ENCODE measurements at regions not wholly inside any gene's neighbourhood (a gene's known extent, or its start where the extent isn't known, plus 50 kb on each side); places are given as distances from the start of the nearest gene placed in this dataset.

DNA sequence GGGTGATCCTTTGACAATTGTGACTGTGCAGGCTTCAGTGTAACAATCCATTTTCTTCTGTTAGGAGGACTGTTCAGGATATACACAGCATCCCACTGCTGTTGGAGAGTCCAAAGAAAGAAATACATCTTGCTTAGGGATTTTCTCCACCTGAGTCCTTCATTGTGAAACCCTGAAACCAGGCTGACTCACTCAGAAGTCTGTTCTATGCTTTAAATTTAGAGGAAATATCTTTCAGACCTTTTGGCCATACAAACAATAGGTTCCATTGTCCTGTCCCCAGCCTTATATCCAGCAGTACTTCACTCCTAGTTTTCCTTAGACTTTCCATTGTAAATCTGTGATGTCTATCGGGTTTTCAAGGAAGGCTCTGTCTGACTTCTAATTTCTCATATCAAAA lies 379.1 kb downstream of the SUCLA2 start:
- no peak for DNase-seq (ENCODE audit: low read depth in 4 of 6, low spot score in 6 of 6)
- no peaks in the 10 kb centered on the region for H3K9me3 ChIP-seq (ENCODE audit: control insufficient read depth, insufficient read depth, low read length)
- H3K4me3 ChIP-seq (ENCODE audit: low read depth, low read length): no peak overlapping the region
- WGBS (ENCODE audit: insufficient coverage): no CpG with 5 or more reads among the region's 1 CpG
- H3K27me3 ChIP-seq (ENCODE audit: control insufficient read depth, insufficient read depth, low read length): no peaks in the 10 kb centered on the region
- no peaks in the 10 kb centered on the region for H3K36me3 ChIP-seq (ENCODE audit: control insufficient read depth, insufficient read depth, low read length)
- H3K27ac ChIP-seq (ENCODE audit: low read depth, low read length): no peak overlapping the region
- no peaks in the 10 kb centered on the region for H3K4me1 ChIP-seq (ENCODE audit: control insufficient read depth, insufficient read depth, low read length)

DNA sequence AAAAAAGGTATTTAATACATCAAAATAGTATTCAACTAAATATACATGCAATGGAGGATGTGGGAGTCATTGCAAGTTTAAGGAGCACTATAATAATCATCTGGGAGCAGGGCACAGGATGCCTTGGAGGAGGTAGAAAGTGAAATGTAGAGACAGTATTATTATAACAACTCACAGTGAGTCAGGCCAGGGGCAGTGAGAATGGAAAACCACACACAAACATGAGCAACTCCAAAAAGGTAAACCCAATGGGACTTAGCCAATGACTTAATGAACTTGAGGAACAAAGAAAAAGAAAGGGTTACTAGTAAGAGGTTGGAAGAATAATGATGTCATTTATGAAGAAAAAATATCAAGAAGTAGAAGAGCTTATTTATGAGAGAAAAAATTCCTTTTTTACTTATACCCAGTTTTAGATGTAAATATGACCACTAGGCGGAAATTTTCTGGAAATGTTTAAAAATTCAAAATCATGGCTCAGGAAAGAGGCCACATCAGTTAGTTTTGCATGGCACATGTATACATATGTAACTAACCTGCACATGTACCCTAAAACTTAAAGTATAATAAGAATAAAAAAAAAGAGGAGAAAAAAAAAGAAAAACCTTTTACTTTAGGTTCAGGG lies 389.3 kb downstream of the SUCLA2 start:
- WGBS (ENCODE audit: insufficient coverage): no CpG with 5 or more reads among the region's 1 CpG
- no peaks in the 10 kb centered on the region for H3K36me3 ChIP-seq (ENCODE audit: control insufficient read depth, insufficient read depth, low read length)
- H3K27me3 ChIP-seq (ENCODE audit: control insufficient read depth, insufficient read depth, low read length): no peaks in the 10 kb centered on the region
- peaks cover 1% of the 10 kb centered on the region for H3K9me3 ChIP-seq (ENCODE audit: control insufficient read depth, insufficient read depth, low read length)
- no peak for DNase-seq (ENCODE audit: low read depth in 4 of 6, low spot score in 6 of 6)
- no peaks in the 10 kb centered on the region for H3K4me1 ChIP-seq (ENCODE audit: control insufficient read depth, insufficient read depth, low read length)
- no peak overlapping the region for H3K4me3 ChIP-seq (ENCODE audit: low read depth, low read length)
- H3K27ac ChIP-seq (ENCODE audit: low read depth, low read length): no peak overlapping the region

DNA sequence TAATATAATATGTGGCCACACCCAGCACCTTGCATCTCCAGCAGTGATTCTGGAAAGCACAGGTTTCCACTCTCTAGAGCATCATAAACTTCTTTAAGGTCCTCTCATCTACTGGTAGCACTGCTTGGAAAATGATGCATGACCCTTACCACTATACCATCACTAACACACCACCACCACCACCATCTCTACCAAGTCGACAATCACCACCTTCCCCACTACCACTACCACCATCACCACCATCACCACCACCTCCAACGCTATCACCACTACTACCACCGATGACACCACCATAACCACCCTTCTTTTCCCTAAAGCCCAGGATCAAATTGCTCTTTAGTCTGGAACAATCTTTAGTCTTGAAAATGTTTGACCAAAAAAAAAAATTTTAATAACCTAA lies 390.4 kb downstream of the SUCLA2 start:
- no peaks in the 10 kb centered on the region for H3K27me3 ChIP-seq (ENCODE audit: control insufficient read depth, insufficient read depth, low read length)
- no peak for DNase-seq (ENCODE audit: low read depth in 4 of 6, low spot score in 6 of 6)
- no peak overlapping the region for H3K4me3 ChIP-seq (ENCODE audit: low read depth, low read length)
- H3K36me3 ChIP-seq (ENCODE audit: control insufficient read depth, insufficient read depth, low read length): no peaks in the 10 kb centered on the region
- no peaks in the 10 kb centered on the region for H3K4me1 ChIP-seq (ENCODE audit: control insufficient read depth, insufficient read depth, low read length)
- peaks cover 1% of the 10 kb centered on the region for H3K9me3 ChIP-seq (ENCODE audit: control insufficient read depth, insufficient read depth, low read length)
- 100% methylated on average over 1 of the region's 3 CpGs for WGBS (ENCODE audit: insufficient coverage)
- no peak overlapping the region for H3K27ac ChIP-seq (ENCODE audit: low read depth, low read length)

DNA sequence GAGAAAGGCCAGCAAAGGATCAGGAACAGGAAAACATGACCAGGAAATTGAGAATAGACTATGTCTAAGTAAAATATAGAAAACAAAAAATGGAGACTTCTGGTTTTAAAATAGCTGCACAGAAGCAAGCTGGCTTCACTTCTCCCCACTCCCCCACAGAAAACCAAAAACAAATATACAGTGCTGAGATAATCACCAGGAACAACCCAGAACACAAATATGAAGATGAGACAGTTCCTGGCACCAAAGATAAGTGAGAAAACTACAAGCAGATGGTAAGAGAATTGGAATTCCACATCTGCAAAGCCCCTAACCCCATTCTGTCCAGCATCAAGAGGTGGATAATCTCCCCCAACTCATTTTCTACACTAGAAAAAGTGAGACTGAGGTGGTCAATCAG lies 397.7 kb downstream of the SUCLA2 start:
- H3K36me3 ChIP-seq (ENCODE audit: control insufficient read depth, insufficient read depth, low read length): no peaks in the 10 kb centered on the region

DNA sequence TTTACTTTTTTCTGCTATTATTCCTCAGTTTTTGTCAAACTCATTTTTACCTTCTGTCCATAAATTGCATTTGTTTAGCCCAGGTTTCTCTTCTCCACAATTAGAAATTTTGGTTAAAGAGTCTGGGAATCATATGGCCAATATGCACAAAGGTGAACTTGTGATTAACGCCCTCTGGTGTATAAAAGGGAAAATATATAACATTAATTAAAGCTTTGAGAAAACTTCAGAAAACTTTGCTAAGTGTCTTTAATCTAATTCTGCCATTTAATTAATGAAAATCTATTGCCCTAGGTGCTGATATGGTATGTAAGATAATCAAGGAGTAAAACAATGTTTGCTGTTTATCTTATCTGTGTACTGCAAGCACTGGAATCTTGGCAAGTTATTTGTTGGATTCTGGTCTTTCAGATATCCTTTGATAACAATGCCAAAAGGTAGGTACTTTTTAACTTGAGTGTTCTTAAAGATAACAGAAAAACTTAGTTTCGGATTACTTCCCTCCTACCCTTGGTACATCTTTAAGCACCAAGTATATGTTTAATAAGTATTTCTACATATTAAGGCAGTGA lies 402.6 kb downstream of the SUCLA2 start:
- no CpG with 5 or more reads among the region's 2 CpGs for WGBS (ENCODE audit: insufficient coverage)
- Histone ChIP-seq H3K4me3 (ENCODE audit: low read depth, low read length) (no peak overlapping the region), H3K36me3 (ENCODE audit: control insufficient read depth, insufficient read depth, low read length) (no peaks in the 10 kb centered on the region)

More for the DNA sequence above, 397.7 kb downstream of the SUCLA2 start:
- Histone ChIP-seq H3K27me3 (ENCODE audit: control insufficient read depth, insufficient read depth, low read length) (no peaks in the 10 kb centered on the region), H3K9me3 (ENCODE audit: control insufficient read depth, insufficient read depth, low read length) (peaks cover 1% of the 10 kb centered on the region), H3K27ac (ENCODE audit: low read depth, low read length) (no peak overlapping the region), H3K4me1 (ENCODE audit: control insufficient read depth, insufficient read depth, low read length) (no peaks in the 10 kb centered on the region), H3K4me3 (ENCODE audit: low read depth, low read length) (no peak overlapping the region)
- DNase-seq (ENCODE audit: low read depth in 4 of 6, low spot score in 6 of 6): no peak

DNA sequence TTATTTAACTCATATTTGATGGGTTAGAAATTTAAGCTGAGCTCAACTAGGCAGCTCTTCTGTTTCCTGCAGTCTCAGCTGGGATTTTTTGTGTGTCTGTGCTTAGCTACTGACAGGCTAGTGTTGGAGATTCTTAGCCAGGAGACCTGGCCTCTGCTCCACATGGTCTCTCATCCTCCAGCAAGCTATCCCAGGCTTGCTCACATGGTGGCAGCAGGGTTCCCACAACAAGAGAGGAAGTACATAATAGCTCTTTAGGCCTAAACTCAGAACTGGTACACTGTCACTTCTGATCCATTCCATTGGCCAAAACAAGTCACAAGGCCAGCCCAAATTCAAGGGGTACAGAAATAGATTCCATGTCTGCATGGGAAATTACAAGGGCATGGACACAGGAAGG lies 406.2 kb downstream of the SUCLA2 start:
- Histone ChIP-seq H3K36me3 (ENCODE audit: control insufficient read depth, insufficient read depth, low read length) (no peaks in the 10 kb centered on the region), H3K9me3 (ENCODE audit: control insufficient read depth, insufficient read depth, low read length) (no peaks in the 10 kb centered on the region), H3K4me3 (ENCODE audit: low read depth, low read length) (no peak overlapping the region), H3K4me1 (ENCODE audit: control insufficient read depth, insufficient read depth, low read length) (no peaks in the 10 kb centered on the region), H3K27ac (ENCODE audit: low read depth, low read length) (no peak overlapping the region), H3K27me3 (ENCODE audit: control insufficient read depth, insufficient read depth, low read length) (no peaks in the 10 kb centered on the region)
- no peak for DNase-seq (ENCODE audit: low read depth in 4 of 6, low spot score in 6 of 6)

More for the DNA sequence above, 402.6 kb downstream of the SUCLA2 start:
- no peaks in the 10 kb centered on the region for H3K27me3 ChIP-seq (ENCODE audit: control insufficient read depth, insufficient read depth, low read length)
- H3K9me3 ChIP-seq (ENCODE audit: control insufficient read depth, insufficient read depth, low read length): no peaks in the 10 kb centered on the region
- DNase-seq (ENCODE audit: low read depth in 4 of 6, low spot score in 6 of 6): peak in 1 of 6 donors; percentile 20
- no peaks in the 10 kb centered on the region for H3K4me1 ChIP-seq (ENCODE audit: control insufficient read depth, insufficient read depth, low read length)
- H3K27ac ChIP-seq (ENCODE audit: low read depth, low read length): no peak overlapping the region

DNA sequence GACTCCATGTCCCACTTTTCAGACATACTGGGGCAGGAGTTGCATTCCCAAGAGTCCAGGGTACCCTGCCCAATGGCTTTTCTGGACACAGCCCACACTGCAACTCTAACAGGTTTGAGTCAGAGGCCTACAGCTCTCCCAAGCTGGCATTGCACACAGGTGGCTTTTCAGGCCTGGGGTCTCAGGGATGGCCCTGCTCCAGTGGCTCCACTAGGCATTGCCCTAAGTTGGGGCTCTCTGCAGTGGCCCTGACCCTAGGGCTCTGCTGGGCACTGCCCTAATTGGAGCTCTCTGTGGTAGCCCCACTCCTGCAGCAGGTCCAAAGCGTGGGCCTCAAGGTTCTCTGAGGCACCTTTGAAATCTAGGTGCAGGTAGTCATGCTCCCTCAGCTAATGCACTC lies 408.8 kb downstream of the SUCLA2 start:
- H3K4me3 ChIP-seq (ENCODE audit: low read depth, low read length): no peak overlapping the region
- no peaks in the 10 kb centered on the region for H3K27me3 ChIP-seq (ENCODE audit: control insufficient read depth, insufficient read depth, low read length)
- 100% methylated on average over 1 of the region's 1 CpG for WGBS (ENCODE audit: insufficient coverage)
- no peaks in the 10 kb centered on the region for H3K9me3 ChIP-seq (ENCODE audit: control insufficient read depth, insufficient read depth, low read length)
- no peak overlapping the region for H3K27ac ChIP-seq (ENCODE audit: low read depth, low read length)
- no peaks in the 10 kb centered on the region for H3K4me1 ChIP-seq (ENCODE audit: control insufficient read depth, insufficient read depth, low read length)
- DNase-seq (ENCODE audit: low read depth in 4 of 6, low spot score in 6 of 6): no peak
- H3K36me3 ChIP-seq (ENCODE audit: control insufficient read depth, insufficient read depth, low read length): no peaks in the 10 kb centered on the region

DNA sequence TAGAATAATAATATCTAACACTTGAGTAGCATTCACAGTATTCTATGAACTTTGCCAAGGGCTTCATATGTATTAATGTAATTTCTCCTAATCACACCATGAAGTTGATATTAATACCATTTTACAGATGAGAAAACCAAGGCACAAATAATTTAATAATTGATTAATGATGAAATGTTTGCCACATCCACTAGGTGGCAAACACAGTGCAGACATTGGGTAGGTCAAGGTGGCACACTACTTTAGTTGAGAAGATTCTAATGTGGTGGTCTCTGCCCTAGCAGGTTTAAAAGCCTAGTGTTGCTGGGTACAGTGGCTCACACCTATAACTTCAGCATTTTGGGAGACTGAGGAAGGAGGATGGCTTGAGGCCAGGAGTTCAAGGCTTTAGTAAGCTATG lies 412.4 kb downstream of the SUCLA2 start:
- Histone ChIP-seq H3K9me3 (ENCODE audit: control insufficient read depth, insufficient read depth, low read length) (no peaks in the 10 kb centered on the region), H3K36me3 (ENCODE audit: control insufficient read depth, insufficient read depth, low read length) (no peaks in the 10 kb centered on the region), H3K4me3 (ENCODE audit: low read depth, low read length) (no peak overlapping the region), H3K4me1 (ENCODE audit: control insufficient read depth, insufficient read depth, low read length) (no peaks in the 10 kb centered on the region), H3K27me3 (ENCODE audit: control insufficient read depth, insufficient read depth, low read length) (no peaks in the 10 kb centered on the region), H3K27ac (ENCODE audit: low read depth, low read length) (no peak overlapping the region)
- no peak for DNase-seq (ENCODE audit: low read depth in 4 of 6, low spot score in 6 of 6)

DNA sequence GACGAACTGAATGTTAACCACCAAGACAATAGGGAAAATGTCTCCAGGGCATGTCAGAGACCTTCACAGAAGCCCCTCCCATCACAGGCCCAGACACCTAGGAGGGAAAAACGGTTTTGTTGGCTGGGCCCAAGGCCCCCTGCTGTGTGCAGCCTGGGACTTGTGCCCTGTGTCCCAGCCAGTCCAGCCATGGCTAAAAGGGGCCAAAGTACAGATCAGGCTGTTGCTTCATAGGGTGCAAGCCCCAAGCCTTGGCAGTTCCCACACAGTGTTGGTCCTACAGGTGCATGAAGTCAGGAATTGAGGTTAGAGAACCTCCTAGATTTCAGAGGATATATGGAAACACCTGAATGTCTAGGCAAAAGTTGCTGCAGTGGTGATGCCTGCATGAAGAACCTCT lies 428.7 kb downstream of the SUCLA2 start:
- DNase-seq (ENCODE audit: low read depth in 4 of 6, low spot score in 6 of 6): no peak
- Histone ChIP-seq H3K27me3 (ENCODE audit: control insufficient read depth, insufficient read depth, low read length) (no peaks in the 10 kb centered on the region), H3K4me3 (ENCODE audit: low read depth, low read length) (no peak overlapping the region), H3K36me3 (ENCODE audit: control insufficient read depth, insufficient read depth, low read length) (no peaks in the 10 kb centered on the region), H3K4me1 (ENCODE audit: control insufficient read depth, insufficient read depth, low read length) (no peaks in the 10 kb centered on the region), H3K9me3 (ENCODE audit: control insufficient read depth, insufficient read depth, low read length) (peaks cover 15% of the 10 kb centered on the region), H3K27ac (ENCODE audit: low read depth, low read length) (no peak overlapping the region)
- 45% methylated on average over 1 of the region's 2 CpGs for WGBS (ENCODE audit: insufficient coverage)

DNA sequence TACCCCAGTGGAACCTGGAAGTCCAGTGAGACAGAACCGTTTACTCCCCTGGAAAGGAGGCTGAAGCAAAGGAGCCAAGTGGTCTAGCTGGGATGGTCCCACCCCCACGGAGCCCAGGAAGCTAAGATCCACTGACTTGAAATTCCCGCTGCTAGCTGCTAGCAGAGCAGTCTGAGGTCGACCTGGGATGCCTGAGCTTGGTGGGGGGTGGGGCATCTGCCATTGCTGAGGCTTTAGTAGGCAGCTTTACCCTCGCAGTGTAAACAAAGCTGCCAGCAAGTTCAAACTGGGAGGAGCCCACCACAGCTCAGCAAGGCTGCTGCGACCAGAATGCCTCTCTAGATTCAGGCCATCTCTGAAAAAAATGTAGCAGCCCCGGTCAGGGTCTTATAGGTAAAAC lies 437.0 kb downstream of the SUCLA2 start:
- Histone ChIP-seq H3K4me1 (ENCODE audit: control insufficient read depth, insufficient read depth, low read length) (no peaks in the 10 kb centered on the region), H3K27ac (ENCODE audit: low read depth, low read length) (no peak overlapping the region), H3K36me3 (ENCODE audit: control insufficient read depth, insufficient read depth, low read length) (no peaks in the 10 kb centered on the region), H3K27me3 (ENCODE audit: control insufficient read depth, insufficient read depth, low read length) (no peaks in the 10 kb centered on the region), H3K4me3 (ENCODE audit: low read depth, low read length) (no peak overlapping the region), H3K9me3 (ENCODE audit: control insufficient read depth, insufficient read depth, low read length) (no peaks in the 10 kb centered on the region)
- 58% methylated on average over 7 of the region's 7 CpGs for WGBS (ENCODE audit: insufficient coverage)
- DNase-seq (ENCODE audit: low read depth in 4 of 6, low spot score in 6 of 6): no peak
